ENCODE measurements at regions not wholly inside any gene's neighbourhood (a gene's known extent, or its start where the extent isn't known, plus 50 kb on each side); places are given as distances from the start of the nearest gene placed in this dataset.

GRCh38 chr22:22070371-22070824, 87.8 kb upstream of the TOP3B start:
- Histone ChIP-seq H3K36me3 (no peaks in the 10 kb centered on the region), H3K27me3 (no peaks in the 10 kb centered on the region), H3K4me1 (no peaks in the 10 kb centered on the region), H3K27ac (no peak overlapping the region), H3K9me3 (no peaks in the 10 kb centered on the region), H3K4me3 (no peak overlapping the region)
- DNase-seq (ENCODE audit: low spot score in 2 of 2) = no peak
- TF ChIP-seq, protein P1, sequence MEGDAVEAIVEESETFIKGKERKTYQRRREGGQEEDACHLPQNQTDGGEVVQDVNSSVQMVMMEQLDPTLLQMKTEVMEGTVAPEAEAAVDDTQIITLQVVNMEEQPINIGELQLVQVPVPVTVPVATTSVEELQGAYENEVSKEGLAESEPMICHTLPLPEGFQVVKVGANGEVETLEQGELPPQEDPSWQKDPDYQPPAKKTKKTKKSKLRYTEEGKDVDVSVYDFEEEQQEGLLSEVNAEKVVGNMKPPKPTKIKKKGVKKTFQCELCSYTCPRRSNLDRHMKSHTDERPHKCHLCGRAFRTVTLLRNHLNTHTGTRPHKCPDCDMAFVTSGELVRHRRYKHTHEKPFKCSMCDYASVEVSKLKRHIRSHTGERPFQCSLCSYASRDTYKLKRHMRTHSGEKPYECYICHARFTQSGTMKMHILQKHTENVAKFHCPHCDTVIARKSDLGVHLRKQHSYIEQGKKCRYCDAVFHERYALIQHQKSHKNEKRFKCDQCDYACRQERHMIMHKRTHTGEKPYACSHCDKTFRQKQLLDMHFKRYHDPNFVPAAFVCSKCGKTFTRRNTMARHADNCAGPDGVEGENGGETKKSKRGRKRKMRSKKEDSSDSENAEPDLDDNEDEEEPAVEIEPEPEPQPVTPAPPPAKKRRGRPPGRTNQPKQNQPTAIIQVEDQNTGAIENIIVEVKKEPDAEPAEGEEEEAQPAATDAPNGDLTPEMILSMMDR (IDR thresholded peaks at IDR 0.05) = no peak
- intact Hi-C loops (cut with DNase I) = no loop called here

GRCh38 chr22:22069450-22070370, 87.1 kb upstream of the TOP3B start:
- TF ChIP-seq, protein P1 (IDR thresholded peaks at IDR 0.05) = no peak
- Histone ChIP-seq H3K4me1 (no peaks in the 10 kb centered on the region), H3K4me3 (no peak overlapping the region), H3K36me3 (no peaks in the 10 kb centered on the region), H3K27ac (no peak overlapping the region), H3K27me3 (no peaks in the 10 kb centered on the region), H3K9me3 (no peaks in the 10 kb centered on the region)
- DNase-seq (ENCODE audit: low spot score in 2 of 2) = no peak
- intact Hi-C loops (cut with DNase I) = no loop called here

DNA sequence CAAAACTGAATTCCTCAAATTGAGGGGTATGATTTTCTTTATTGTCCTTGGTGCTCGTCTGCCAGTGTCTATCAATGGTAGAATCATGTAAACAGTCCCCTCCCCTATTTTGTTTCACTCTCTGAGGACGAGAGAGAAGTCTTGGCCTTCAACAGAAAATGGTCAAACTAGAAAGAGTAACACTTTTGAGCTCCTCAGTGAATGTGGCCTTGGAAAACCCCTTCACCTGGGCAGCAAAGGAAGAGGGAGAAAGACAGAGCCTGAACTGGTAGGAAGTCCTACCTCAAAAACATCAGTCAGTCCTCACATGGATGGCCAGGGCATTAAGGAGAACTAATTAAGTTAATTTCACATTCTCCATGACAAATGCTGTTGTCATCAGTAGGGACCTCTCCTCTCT, 86.1 kb upstream of the TOP3B start:
- H3K9me3 ChIP-seq = no peaks in the 10 kb centered on the region
- no peak overlapping the region for H3K27ac ChIP-seq
- TF ChIP-seq, protein P1 (IDR thresholded peaks at IDR 0.05) = no peak
- intact Hi-C loops (cut with DNase I) = no loop called here
- H3K27me3 ChIP-seq = no peaks in the 10 kb centered on the region
- DNase-seq (ENCODE audit: low spot score in 2 of 2) = no peak
- H3K4me1 ChIP-seq = no peaks in the 10 kb centered on the region
- no peaks in the 10 kb centered on the region for H3K36me3 ChIP-seq
- no peak overlapping the region for H3K4me3 ChIP-seq

GRCh38 chr22:22068025-22068424, 85.4 kb upstream of the TOP3B start:
- no peaks in the 10 kb centered on the region for H3K9me3 ChIP-seq
- no peaks in the 10 kb centered on the region for H3K36me3 ChIP-seq
- intact Hi-C loops (cut with DNase I) = no loop called here
- H3K27me3 ChIP-seq = no peaks in the 10 kb centered on the region
- no peak for DNase-seq (ENCODE audit: low spot score in 2 of 2)
- H3K27ac ChIP-seq = no peak overlapping the region
- TF ChIP-seq, protein P1 (IDR thresholded peaks at IDR 0.05) = no peak
- no peak overlapping the region for H3K4me3 ChIP-seq
- no peaks in the 10 kb centered on the region for H3K4me1 ChIP-seq

DNA sequence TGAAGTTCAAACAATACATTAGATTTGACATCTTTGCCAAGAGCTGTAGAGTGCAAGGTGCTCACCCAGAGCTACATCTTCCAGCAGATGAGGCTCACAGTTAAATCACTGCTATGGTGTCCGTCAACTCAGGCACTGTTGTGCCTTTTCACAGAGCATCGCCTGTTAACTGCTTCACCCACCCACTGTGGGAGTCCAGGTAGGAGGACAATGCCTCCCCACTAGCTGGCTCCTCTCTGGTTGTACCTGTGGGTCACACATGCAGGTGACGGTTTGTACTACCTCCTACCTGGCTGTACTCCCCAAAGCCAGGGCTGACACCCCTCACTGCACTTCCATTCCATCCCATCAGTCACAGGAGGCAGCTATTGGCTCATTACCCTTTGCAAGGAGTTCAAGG, 84.6 kb upstream of the TOP3B start:
- TF ChIP-seq, protein P1 (IDR thresholded peaks at IDR 0.05) = no peak
- Histone ChIP-seq H3K9me3 (no peaks in the 10 kb centered on the region), H3K4me3 (no peak overlapping the region), H3K4me1 (peaks cover 0 to under 1% of the 10 kb centered on the region in 2 donors), H3K27me3 (no peaks in the 10 kb centered on the region), H3K27ac (no peak overlapping the region), H3K36me3 (no peaks in the 10 kb centered on the region)
- DNase-seq (ENCODE audit: low spot score in 2 of 2) = peak in 1 of 2 donors; percentile 34
- intact Hi-C loops (cut with DNase I) = no loop called here
